Nephron (organoid): ENCODE measurements at regions not wholly inside any gene's neighbourhood (a gene's known extent, or its start where the extent isn't known, plus 50 kb on each side); places are given as distances from the start of the nearest gene placed in this dataset.

Source experiments
- H3K27ac Mint-ChIP-seq, 3 experiments: 2 replicates each; pipeline ENCODE4 v1.8.0; 2020; ENCODE audit warnings: mixed read lengths in 3 of 3, mild to moderate bottlenecking in 2 of 3, moderate library complexity in 1 of 3
- H3K27me3 Mint-ChIP-seq: 2 replicates; pipeline ENCODE4 v1.8.0; 2021; ENCODE audit warnings: low read depth, mild to moderate bottlenecking, moderate library complexity, mixed read lengths
- H3K36me3 Mint-ChIP-seq: 2 replicates; pipeline ENCODE4 v1.8.0; 2020; ENCODE audit warnings: low read depth, mixed read lengths
- H3K4me1 Mint-ChIP-seq: 2 replicates; pipeline ENCODE4 v1.8.0; 2020; ENCODE audit warnings: mixed read lengths
- H3K4me3 Mint-ChIP-seq, 3 experiments: 2 replicates each; pipeline ENCODE4 v1.8.0; 2020; ENCODE audit warnings: mild to moderate bottlenecking in 3 of 3, mixed read lengths in 3 of 3, moderate library complexity in 2 of 3
- H3K9me3 Mint-ChIP-seq: 2 replicates; pipeline ENCODE4 v1.8.0; 2020; ENCODE audit warnings: mixed read lengths
- TF ChIP-seq, protein P1 (sequence below), 3 experiments: fragments of 200-600 bp; sonication (generic); IDR thresholded peaks; one replicate each; pipeline ENCODE4 v1.5.0; 2021; ENCODE audit warnings: antibody characterized with exemption in 3 of 3; ENCODE audit not compliant: unreplicated experiment in 3 of 3

- no peak overlapping the region for H3K4me3 Mint-ChIP-seq
- TF ChIP-seq, protein P1, sequence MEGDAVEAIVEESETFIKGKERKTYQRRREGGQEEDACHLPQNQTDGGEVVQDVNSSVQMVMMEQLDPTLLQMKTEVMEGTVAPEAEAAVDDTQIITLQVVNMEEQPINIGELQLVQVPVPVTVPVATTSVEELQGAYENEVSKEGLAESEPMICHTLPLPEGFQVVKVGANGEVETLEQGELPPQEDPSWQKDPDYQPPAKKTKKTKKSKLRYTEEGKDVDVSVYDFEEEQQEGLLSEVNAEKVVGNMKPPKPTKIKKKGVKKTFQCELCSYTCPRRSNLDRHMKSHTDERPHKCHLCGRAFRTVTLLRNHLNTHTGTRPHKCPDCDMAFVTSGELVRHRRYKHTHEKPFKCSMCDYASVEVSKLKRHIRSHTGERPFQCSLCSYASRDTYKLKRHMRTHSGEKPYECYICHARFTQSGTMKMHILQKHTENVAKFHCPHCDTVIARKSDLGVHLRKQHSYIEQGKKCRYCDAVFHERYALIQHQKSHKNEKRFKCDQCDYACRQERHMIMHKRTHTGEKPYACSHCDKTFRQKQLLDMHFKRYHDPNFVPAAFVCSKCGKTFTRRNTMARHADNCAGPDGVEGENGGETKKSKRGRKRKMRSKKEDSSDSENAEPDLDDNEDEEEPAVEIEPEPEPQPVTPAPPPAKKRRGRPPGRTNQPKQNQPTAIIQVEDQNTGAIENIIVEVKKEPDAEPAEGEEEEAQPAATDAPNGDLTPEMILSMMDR (IDR thresholded peaks at IDR 0.05; ENCODE audit: unreplicated experiment in 3 of 3), result no peak
- H3K27me3 Mint-ChIP-seq, result no peaks in the 10 kb centered on the region
- peaks cover 8% of the 10 kb centered on the region for H3K9me3 Mint-ChIP-seq
- H3K27ac Mint-ChIP-seq, result no peak overlapping the region
- H3K36me3 Mint-ChIP-seq, result no peaks in the 10 kb centered on the region
- no peaks in the 10 kb centered on the region for H3K4me1 Mint-ChIP-seq
Measured at GRCh38 chr18:4869155-4869554, 327.9 kb downstream of the AKAIN1 start.

- H3K4me1 Mint-ChIP-seq, result no peaks in the 10 kb centered on the region
- no peak overlapping the region for H3K27ac Mint-ChIP-seq
- H3K9me3 Mint-ChIP-seq, result peaks cover 2% of the 10 kb centered on the region
- H3K27me3 Mint-ChIP-seq, result no peaks in the 10 kb centered on the region
- TF ChIP-seq, protein P1 (IDR thresholded peaks at IDR 0.05; ENCODE audit: unreplicated experiment in 3 of 3), result no peak
- H3K4me3 Mint-ChIP-seq, result no peak overlapping the region
- H3K36me3 Mint-ChIP-seq, result no peaks in the 10 kb centered on the region
Measured at GRCh38 chr18:4858379-4859127, 338.5 kb downstream of the AKAIN1 start.

GRCh38 chr18:4854671-4855070, 342.4 kb downstream of the AKAIN1 start:
- Mint-ChIP-seq H3K27ac (no peak overlapping the region), H3K36me3 (no peaks in the 10 kb centered on the region), H3K27me3 (peaks cover 7% of the 10 kb centered on the region), H3K4me3 (no peak overlapping the region), H3K9me3 (no peaks in the 10 kb centered on the region), H3K4me1 (no peaks in the 10 kb centered on the region)
- TF ChIP-seq, protein P1 (IDR thresholded peaks at IDR 0.05; ENCODE audit: unreplicated experiment in 3 of 3), result no peak

DNA sequence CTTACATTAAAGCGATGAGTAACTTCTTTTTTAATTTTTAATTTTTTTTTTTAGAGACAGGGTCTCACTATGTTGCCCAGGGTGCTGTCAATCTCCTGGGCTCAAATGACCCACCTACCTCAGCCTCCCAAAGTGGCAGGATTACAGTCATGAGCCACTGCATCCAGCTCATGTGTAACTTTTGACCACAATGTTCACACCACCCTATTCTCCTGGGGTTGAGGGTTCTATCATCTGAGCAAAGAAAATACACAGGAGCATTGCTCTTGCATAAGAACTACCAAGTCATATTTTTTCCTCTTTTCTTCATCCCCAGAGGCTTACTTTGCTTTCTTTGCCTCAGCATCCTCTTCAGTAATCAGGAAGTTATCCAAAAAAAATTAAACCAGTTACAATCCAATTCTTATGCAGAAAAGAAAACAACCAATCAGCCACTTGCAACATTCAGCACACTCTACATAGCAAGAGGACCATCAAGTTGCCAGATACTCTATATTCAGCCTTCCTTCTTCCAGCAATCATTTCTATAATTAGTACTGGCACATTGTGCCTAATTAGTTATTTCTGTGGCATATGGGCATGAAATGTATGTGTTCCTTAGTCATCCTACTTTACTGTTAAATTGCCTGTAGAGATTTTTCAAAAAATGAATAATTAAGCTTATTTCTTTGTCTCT, 345.6 kb downstream of the AKAIN1 start:
- TF ChIP-seq, protein P1 (IDR thresholded peaks at IDR 0.05; ENCODE audit: unreplicated experiment in 3 of 3), result no peak
- Mint-ChIP-seq H3K4me3 (no peak overlapping the region), H3K27ac (no peak overlapping the region), H3K9me3 (no peaks in the 10 kb centered on the region), H3K4me1 (no peaks in the 10 kb centered on the region), H3K36me3 (no peaks in the 10 kb centered on the region), H3K27me3 (peaks cover 7% of the 10 kb centered on the region)

- Mint-ChIP-seq H3K4me1 (peaks cover 5% of the 10 kb centered on the region), H3K27me3 (peaks cover 7% of the 10 kb centered on the region), H3K36me3 (no peaks in the 10 kb centered on the region), H3K9me3 (no peaks in the 10 kb centered on the region), H3K27ac (no peak overlapping the region), H3K4me3 (no peak overlapping the region)
- TF ChIP-seq, protein P1 (IDR thresholded peaks at IDR 0.05; ENCODE audit: unreplicated experiment in 3 of 3), result no peak
Measured at GRCh38 chr18:4847056-4847455, 350.0 kb downstream of the AKAIN1 start.
